ENCODE measurements at regions not wholly inside any gene's neighbourhood (a gene's known extent, or its start where the extent isn't known, plus 50 kb on each side); places are given as distances from the start of the nearest gene placed in this dataset.

DNA sequence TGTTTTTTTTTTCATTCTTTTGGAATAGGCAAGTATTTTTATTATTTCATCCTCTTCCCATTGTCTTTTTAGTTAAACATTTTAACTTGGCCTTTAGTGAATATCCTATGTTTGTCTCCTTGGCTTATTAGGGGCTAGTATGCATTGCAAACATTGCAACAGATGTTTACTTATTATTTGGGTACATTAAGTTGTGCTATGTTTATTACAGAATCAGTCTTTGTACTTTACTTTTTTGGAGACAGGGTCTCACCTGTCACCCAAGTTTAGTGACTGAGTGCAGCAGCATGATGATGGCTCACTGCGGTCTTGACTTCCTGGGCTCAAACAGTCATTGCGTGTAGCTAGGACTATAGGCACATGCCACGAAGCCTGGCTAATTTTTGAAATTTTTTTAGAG, 51.1 kb upstream of the NUDT6 start:
- no peak overlapping the region for H3K4me3 ChIP-seq
- H3K27me3 ChIP-seq: no peaks in the 10 kb centered on the region
- no peaks in the 10 kb centered on the region for H3K4me1 ChIP-seq
- no peaks in the 10 kb centered on the region for H3K9me3 ChIP-seq
- no peak for DNase-seq (ENCODE audit: extremely low spot score in 2 of 2)
- H3K36me3 ChIP-seq: peaks cover 0 to 10% of the 10 kb centered on the region in 2 donors
- no peak for TF ChIP-seq CTCF (IDR thresholded peaks at IDR 0.05)
- no peak for TF ChIP-seq POLR2AphosphoS5 (IDR thresholded peaks at IDR 0.05; ENCODE audit: insufficient read depth in 1 of 2, low read depth in 1 of 2)
- no peak for TF ChIP-seq POLR2A (IDR thresholded peaks at IDR 0.05)
- H3K27ac ChIP-seq: no peak overlapping the region
- intact Hi-C loops (cut with DNase I): no loop called here

GRCh38 chr4:122976111-122976510, 53.7 kb upstream of the NUDT6 start:
- DNase-seq (ENCODE audit: extremely low spot score in 2 of 2): no peak
- Histone ChIP-seq H3K4me3 (no peak overlapping the region), H3K36me3 (peaks cover 0 to 21% of the 10 kb centered on the region in 2 donors), H3K4me1 (no peaks in the 10 kb centered on the region), H3K27me3 (no peaks in the 10 kb centered on the region), H3K27ac (no peak overlapping the region), H3K9me3 (no peaks in the 10 kb centered on the region)
- no peak for TF ChIP-seq POLR2A (IDR thresholded peaks at IDR 0.05)
- no peak for TF ChIP-seq CTCF (IDR thresholded peaks at IDR 0.05)
- intact Hi-C loops (cut with DNase I): no loop called here

- H3K27ac ChIP-seq: no peak overlapping the region
- no peak for DNase-seq (ENCODE audit: extremely low spot score in 2 of 2)
- H3K4me1 ChIP-seq: no peaks in the 10 kb centered on the region
- H3K9me3 ChIP-seq: no peaks in the 10 kb centered on the region
- no peaks in the 10 kb centered on the region for H3K27me3 ChIP-seq
- intact Hi-C loops (cut with DNase I): no loop called here
- peaks cover 0 to 23% of the 10 kb centered on the region in 2 donors for H3K36me3 ChIP-seq
- H3K4me3 ChIP-seq: no peak overlapping the region
- TF ChIP-seq POLR2AphosphoS5 (IDR thresholded peaks at IDR 0.05; ENCODE audit: insufficient read depth in 1 of 2, low read depth in 1 of 2): no peak
- no peak for TF ChIP-seq POLR2A (IDR thresholded peaks at IDR 0.05)
- TF ChIP-seq CTCF (IDR thresholded peaks at IDR 0.05): no peak
Observed at GRCh38 chr4:122977103-122977502, 54.7 kb upstream of the NUDT6 start.

DNA sequence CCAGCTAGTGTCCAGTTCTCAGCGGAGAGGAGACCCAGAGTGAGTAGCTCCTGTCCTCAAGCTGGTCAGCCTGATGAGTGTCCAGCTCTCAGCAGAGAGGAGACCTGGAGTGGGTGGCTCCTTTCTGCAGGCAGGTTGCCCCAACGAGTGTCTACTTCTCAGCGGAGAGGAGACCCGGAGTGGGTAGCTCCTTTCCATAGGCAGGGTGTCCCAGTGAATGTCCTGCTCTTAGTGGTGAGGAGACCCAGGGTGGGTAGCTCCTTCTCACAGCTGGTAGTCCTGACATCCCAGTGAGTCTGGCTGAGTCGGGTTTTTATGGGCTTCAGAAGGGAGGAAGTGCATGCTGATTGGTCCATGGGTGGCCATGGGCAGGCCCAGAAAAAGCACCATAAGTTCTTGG, 55.7 kb upstream of the NUDT6 start:
- Histone ChIP-seq H3K27ac (no peak overlapping the region), H3K36me3 (peaks cover 0 to 23% of the 10 kb centered on the region in 2 donors), H3K4me1 (no peaks in the 10 kb centered on the region), H3K27me3 (no peaks in the 10 kb centered on the region), H3K9me3 (no peaks in the 10 kb centered on the region), H3K4me3 (no peak overlapping the region)
- no peak for DNase-seq (ENCODE audit: extremely low spot score in 2 of 2)
- TF ChIP-seq POLR2AphosphoS5 (IDR thresholded peaks at IDR 0.05; ENCODE audit: insufficient read depth in 1 of 2, low read depth in 1 of 2) (no peak), CTCF (IDR thresholded peaks at IDR 0.05) (no peak), POLR2A (IDR thresholded peaks at IDR 0.05) (no peak)
- intact Hi-C loops (cut with DNase I): no loop called here

- Histone ChIP-seq H3K4me1 (no peaks in the 10 kb centered on the region), H3K9me3 (no peaks in the 10 kb centered on the region), H3K36me3 (peaks cover 0 to 23% of the 10 kb centered on the region in 2 donors), H3K4me3 (no peak overlapping the region), H3K27me3 (no peaks in the 10 kb centered on the region), H3K27ac (no peak overlapping the region)
- no peak for DNase-seq (ENCODE audit: extremely low spot score in 2 of 2)
- TF ChIP-seq POLR2A (IDR thresholded peaks at IDR 0.05) (no peak), POLR2AphosphoS5 (IDR thresholded peaks at IDR 0.05; ENCODE audit: insufficient read depth in 1 of 2, low read depth in 1 of 2) (no peak), CTCF (IDR thresholded peaks at IDR 0.05) (no peak)
- intact Hi-C loops (cut with DNase I): no loop called here
Observed at GRCh38 chr4:122978789-122979188, 56.4 kb upstream of the NUDT6 start.

Data from vagina (tissue), 2 donors.